GM23338 (cell line): ENCODE measurements at regions not wholly inside any gene's neighbourhood (a gene's known extent, or its start where the extent isn't known, plus 50 kb on each side); places are given as distances from the start of the nearest gene placed in this dataset.

ENCODE experiments used
- ATAC-seq: fragments of 200-7000 bp; cut with Tn5 transposase; 3 replicates; pipeline ENCODE4 v1.9.1; 2020
- DNase-seq: peaks from one replicate; pipeline ENCODE4 v3.0.0-alpha.2; 2015; ENCODE audit warnings: low spot score
- H2AFZ ChIP-seq: fragments of 200-600 bp; sonication (generic); 2 replicates; pipeline ENCODE4 v1.8.0; 2016; ENCODE audit warnings: antibody characterized with exemption, mild to moderate bottlenecking, moderate library complexity
- H3F3A ChIP-seq: fragments of 200-600 bp; sonication (generic); replicated peaks from 2 replicates; pipeline ENCODE4 v1.8.0; 2017; ENCODE audit warnings: antibody characterized with exemption, mixed run types, low read depth
- H3K27ac ChIP-seq: fragments of 200-600 bp; sonication (generic); 2 replicates; pipeline ENCODE4 v1.6.1; 2016; ENCODE audit warnings: low read depth
- H3K27me3 ChIP-seq: fragments of 200-600 bp; sonication (generic); 2 replicates; pipeline ENCODE4 v1.8.0; 2016; ENCODE audit warnings: mild to moderate bottlenecking, mixed run types, moderate library complexity; ENCODE audit not compliant: insufficient read depth
- H3K36me3 ChIP-seq: fragments of 200-600 bp; sonication (generic); 2 replicates; pipeline ENCODE4 v1.8.0; 2016; ENCODE audit warnings: mild to moderate bottlenecking; ENCODE audit not compliant: insufficient read depth
- H3K4me1 ChIP-seq: fragments of 200-600 bp; sonication (generic); 2 replicates; pipeline ENCODE4 v1.8.0; 2016; ENCODE audit warnings: mild to moderate bottlenecking, moderate library complexity; ENCODE audit not compliant: insufficient read depth
- H3K4me2 ChIP-seq: fragments of 200-600 bp; sonication (generic); 2 replicates; pipeline ENCODE4 v1.7.1; 2017; ENCODE audit warnings: mixed run types
- H3K4me3 ChIP-seq: fragments of 200-600 bp; sonication (generic); 2 replicates; pipeline ENCODE4 v1.6.1; 2016; ENCODE audit warnings: mixed run types
- H3K79me2 ChIP-seq: fragments of 200-600 bp; sonication (generic); replicated peaks from 2 replicates; pipeline ENCODE4 v1.8.0; 2017; ENCODE audit warnings: mild to moderate bottlenecking; ENCODE audit not compliant: insufficient read depth
- H3K9me2 ChIP-seq: fragments of 200-600 bp; sonication (generic); 2 replicates; pipeline ENCODE4 v1.8.0; 2017; ENCODE audit not compliant: insufficient read depth
- H4K20me1 ChIP-seq: fragments of 200-600 bp; sonication (generic); replicated peaks from 2 replicates; pipeline ENCODE4 v1.8.0; 2017; ENCODE audit warnings: mild to moderate bottlenecking; ENCODE audit not compliant: insufficient read depth
- H3K27ac Mint-ChIP-seq: 2 replicates; pipeline ENCODE4 v1.8.0; 2020; ENCODE audit warnings: inconsistent platforms, mild to moderate bottlenecking, moderate library complexity, mixed read lengths
- H3K27me3 Mint-ChIP-seq: 3 replicates; pipeline ENCODE4 v1.8.0; 2022; ENCODE audit warnings: low read depth, mild to moderate bottlenecking, moderate library complexity, mixed read lengths, inconsistent platforms; ENCODE audit not compliant: insufficient read depth, poor library complexity
- H3K36me3 Mint-ChIP-seq: 3 replicates; pipeline ENCODE4 v1.8.0; 2021; ENCODE audit warnings: low read depth, mild to moderate bottlenecking, inconsistent platforms, moderate library complexity, mixed read lengths
- H3K4me1 Mint-ChIP-seq: 3 replicates; pipeline ENCODE4 v1.8.0; 2020; ENCODE audit warnings: mild to moderate bottlenecking, inconsistent platforms, mixed read lengths
- H3K4me3 Mint-ChIP-seq: 3 replicates; pipeline ENCODE4 v1.8.0; 2021; ENCODE audit warnings: moderate library complexity, mild to moderate bottlenecking, inconsistent platforms, mixed read lengths
- H3K9me3 Mint-ChIP-seq: 3 replicates; pipeline ENCODE4 v1.8.0; 2020; ENCODE audit warnings: moderate library complexity, mild to moderate bottlenecking, inconsistent platforms, mixed read lengths
- CREB1 ChIP-seq: fragments of 250-450 bp; sonication (Bioruptor Pico); IDR thresholded peaks from 2 replicates; pipeline ENCODE4 v1.5.0; 2020; ENCODE audit warnings: low read depth, mild to moderate bottlenecking, moderate library complexity
- EZH2 ChIP-seq: fragments of 200-600 bp; sonication (generic); IDR thresholded peaks from one replicate; pipeline ENCODE4 v1.8.0; 2017; ENCODE audit warnings: antibody characterized with exemption, mild to moderate bottlenecking, low read depth; ENCODE audit not compliant: unreplicated experiment
- EZH2phosphoT487 ChIP-seq: fragments of 200-600 bp; sonication (generic); IDR thresholded peaks from one replicate; pipeline ENCODE4 v1.8.1; 2018; ENCODE audit warnings: antibody characterized with exemption; ENCODE audit not compliant: unreplicated experiment
- JUNB ChIP-seq: IDR thresholded peaks from one replicate; pipeline ENCODE4 v1.6.1; 2016; ENCODE audit warnings: antibody characterized with exemption; ENCODE audit not compliant: unreplicated experiment
- NANOG ChIP-seq: IDR thresholded peaks from 2 replicates; pipeline ENCODE4 v1.6.1; 2016; ENCODE audit warnings: antibody characterized with exemption, borderline replicate concordance
- POLR2AphosphoS5 ChIP-seq: IDR thresholded peaks from 2 replicates; pipeline ENCODE4 v1.6.1; 2016; ENCODE audit warnings: antibody characterized with exemption, low read depth
- STAT1 ChIP-seq: IDR thresholded peaks from one replicate; pipeline ENCODE4 v1.6.1; 2016; ENCODE audit warnings: antibody characterized with exemption; ENCODE audit not compliant: unreplicated experiment
- ZNF114 ChIP-seq: fragments of 250-450 bp; sonication (Bioruptor Pico); IDR thresholded peaks from 2 replicates; pipeline ENCODE4 v1.5.0; 2020; ENCODE audit warnings: mild to moderate bottlenecking, moderate library complexity
- ZNF331 ChIP-seq: fragments of 250-450 bp; sonication (Bioruptor Pico); IDR thresholded peaks from 2 replicates; pipeline ENCODE4 v1.5.0; 2020; ENCODE audit warnings: low read depth, mild to moderate bottlenecking, moderate library complexity
- TF ChIP-seq, protein P1 (sequence below): fragments of 250-450 bp; sonication (Bioruptor Pico); IDR thresholded peaks from 2 replicates; pipeline ENCODE4 v1.5.0; 2020; ENCODE audit warnings: mild to moderate bottlenecking, moderate library complexity
- TF ChIP-seq, protein P2 (sequence below): IDR thresholded peaks from 2 replicates; pipeline ENCODE4 v1.6.1; 2016; ENCODE audit warnings: antibody characterized with exemption
- TF ChIP-seq, protein P3 (sequence below): IDR thresholded peaks from one replicate; pipeline ENCODE4 v1.6.1; 2018; ENCODE audit warnings: antibody characterized with exemption; ENCODE audit not compliant: unreplicated experiment
- TF ChIP-seq, protein P4 (sequence below), 2 experiments: fragments of 200-600 bp in 1 of 2; sonication (generic) in 1 of 2; conservative IDR thresholded peaks; 2 replicates each; pipeline versions ENCODE4 v1.5.1 to v1.6.1; 2016 to 2017; ENCODE audit warnings: antibody characterized with exemption in 2 of 2, low read depth in 2 of 2, mild to moderate bottlenecking in 2 of 2, moderate library complexity in 1 of 2

DNA sequence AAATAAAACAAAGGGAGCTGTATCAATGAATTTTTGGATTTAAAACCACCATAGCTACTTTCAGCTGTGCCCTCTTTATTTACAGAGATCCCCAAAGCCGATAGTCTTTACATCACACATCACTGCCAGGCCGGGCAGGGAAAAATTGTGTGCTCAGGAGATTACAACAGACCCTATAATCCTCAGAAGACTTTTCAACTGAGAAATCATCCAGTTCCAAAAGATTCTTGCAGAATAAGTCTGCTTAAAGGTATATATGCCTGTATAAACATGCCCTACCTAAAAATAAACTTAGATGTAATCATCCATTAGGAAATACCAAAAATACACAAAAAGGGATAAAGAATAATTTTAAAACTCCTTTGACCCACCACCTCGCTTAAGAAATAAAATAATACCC, 70.1 kb upstream of the MAP1LC3B2 start:
- Histone ChIP-seq H3F3A (no peaks in the 10 kb centered on the region), H3K9me2 (no peaks in the 10 kb centered on the region), H3K4me2 (no peak overlapping the region), H4K20me1 (no peaks in the 10 kb centered on the region), H3K79me2 (no peaks in the 10 kb centered on the region), H3K27me3 (no peaks in the 10 kb centered on the region), H3K4me1 (no peaks in the 10 kb centered on the region), H3K4me3 (no peak overlapping the region), H2AFZ (no peak overlapping the region), H3K36me3 (no peaks in the 10 kb centered on the region), H3K27ac (no peak overlapping the region)
- Mint-ChIP-seq H3K4me1 (no peaks in the 10 kb centered on the region; the same call in 2 of the 3 replicates), H3K4me3 (no peak overlapping the region), H3K36me3 (no peaks in the 10 kb centered on the region), H3K27ac (no peak overlapping the region), H3K27me3 (peaks cover 8% of the 10 kb centered on the region), H3K9me3 (peaks cover 10% of the 10 kb centered on the region)
- no peak for DNase-seq
- TF ChIP-seq POLR2AphosphoS5 (no peak), JUNB (no peak), CREB1 (no peak), EZH2phosphoT487 (no peak), EZH2 (no peak), NANOG (no peak), STAT1 (no peak), ZNF331 (CRISPR knock-in tag) (no peak), ZNF114 (CRISPR knock-in tag) (no peak)
- TF ChIP-seq, protein P1, sequence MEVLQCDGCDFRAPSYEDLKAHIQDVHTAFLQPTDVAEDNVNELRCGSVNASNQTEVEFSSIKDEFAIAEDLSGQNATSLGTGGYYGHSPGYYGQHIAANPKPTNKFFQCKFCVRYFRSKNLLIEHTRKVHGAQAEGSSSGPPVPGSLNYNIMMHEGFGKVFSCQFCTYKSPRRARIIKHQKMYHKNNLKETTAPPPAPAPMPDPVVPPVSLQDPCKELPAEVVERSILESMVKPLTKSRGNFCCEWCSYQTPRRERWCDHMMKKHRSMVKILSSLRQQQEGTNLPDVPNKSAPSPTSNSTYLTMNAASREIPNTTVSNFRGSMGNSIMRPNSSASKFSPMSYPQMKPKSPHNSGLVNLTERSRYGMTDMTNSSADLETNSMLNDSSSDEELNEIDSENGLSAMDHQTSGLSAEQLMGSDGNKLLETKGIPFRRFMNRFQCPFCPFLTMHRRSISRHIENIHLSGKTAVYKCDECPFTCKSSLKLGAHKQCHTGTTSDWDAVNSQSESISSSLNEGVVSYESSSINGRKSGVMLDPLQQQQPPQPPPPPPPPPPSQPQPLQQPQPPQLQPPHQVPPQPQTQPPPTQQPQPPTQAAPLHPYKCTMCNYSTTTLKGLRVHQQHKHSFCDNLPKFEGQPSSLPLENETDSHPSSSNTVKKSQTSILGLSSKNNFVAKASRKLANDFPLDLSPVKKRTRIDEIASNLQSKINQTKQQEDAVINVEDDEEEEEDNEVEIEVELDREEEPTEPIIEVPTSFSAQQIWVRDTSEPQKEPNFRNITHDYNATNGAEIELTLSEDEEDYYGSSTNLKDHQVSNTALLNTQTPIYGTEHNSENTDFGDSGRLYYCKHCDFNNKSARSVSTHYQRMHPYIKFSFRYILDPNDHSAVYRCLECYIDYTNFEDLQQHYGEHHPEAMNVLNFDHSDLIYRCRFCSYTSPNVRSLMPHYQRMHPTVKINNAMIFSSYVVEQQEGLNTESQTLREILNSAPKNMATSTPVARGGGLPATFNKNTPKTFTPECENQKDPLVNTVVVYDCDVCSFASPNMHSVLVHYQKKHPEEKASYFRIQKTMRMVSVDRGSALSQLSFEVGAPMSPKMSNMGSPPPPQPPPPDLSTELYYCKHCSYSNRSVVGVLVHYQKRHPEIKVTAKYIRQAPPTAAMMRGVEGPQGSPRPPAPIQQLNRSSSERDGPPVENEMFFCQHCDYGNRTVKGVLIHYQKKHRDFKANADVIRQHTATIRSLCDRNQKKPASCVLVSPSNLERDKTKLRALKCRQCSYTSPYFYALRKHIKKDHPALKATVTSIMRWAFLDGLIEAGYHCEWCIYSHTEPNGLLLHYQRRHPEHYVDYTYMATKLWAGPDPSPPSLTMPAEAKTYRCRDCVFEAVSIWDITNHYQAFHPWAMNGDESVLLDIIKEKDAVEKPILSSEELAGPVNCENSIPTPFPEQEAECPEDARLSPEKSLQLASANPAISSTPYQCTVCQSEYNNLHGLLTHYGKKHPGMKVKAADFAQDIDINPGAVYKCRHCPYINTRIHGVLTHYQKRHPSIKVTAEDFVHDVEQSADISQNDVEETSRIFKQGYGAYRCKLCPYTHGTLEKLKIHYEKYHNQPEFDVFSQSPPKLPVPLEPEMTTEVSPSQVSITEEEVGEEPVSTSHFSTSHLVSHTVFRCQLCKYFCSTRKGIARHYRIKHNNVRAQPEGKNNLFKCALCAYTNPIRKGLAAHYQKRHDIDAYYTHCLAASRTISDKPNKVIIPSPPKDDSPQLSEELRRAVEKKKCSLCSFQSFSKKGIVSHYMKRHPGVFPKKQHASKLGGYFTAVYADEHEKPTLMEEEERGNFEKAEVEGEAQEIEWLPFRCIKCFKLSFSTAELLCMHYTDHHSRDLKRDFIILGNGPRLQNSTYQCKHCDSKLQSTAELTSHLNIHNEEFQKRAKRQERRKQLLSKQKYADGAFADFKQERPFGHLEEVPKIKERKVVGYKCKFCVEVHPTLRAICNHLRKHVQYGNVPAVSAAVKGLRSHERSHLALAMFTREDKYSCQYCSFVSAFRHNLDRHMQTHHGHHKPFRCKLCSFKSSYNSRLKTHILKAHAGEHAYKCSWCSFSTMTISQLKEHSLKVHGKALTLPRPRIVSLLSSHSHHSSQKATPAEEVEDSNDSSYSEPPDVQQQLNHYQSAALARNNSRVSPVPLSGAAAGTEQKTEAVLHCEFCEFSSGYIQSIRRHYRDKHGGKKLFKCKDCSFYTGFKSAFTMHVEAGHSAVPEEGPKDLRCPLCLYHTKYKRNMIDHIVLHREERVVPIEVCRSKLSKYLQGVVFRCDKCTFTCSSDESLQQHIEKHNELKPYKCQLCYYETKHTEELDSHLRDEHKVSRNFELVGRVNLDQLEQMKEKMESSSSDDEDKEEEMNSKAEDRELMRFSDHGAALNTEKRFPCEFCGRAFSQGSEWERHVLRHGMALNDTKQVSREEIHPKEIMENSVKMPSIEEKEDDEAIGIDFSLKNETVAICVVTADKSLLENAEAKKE (CRISPR knock-in tag): no peak
- TF ChIP-seq, protein P2, sequence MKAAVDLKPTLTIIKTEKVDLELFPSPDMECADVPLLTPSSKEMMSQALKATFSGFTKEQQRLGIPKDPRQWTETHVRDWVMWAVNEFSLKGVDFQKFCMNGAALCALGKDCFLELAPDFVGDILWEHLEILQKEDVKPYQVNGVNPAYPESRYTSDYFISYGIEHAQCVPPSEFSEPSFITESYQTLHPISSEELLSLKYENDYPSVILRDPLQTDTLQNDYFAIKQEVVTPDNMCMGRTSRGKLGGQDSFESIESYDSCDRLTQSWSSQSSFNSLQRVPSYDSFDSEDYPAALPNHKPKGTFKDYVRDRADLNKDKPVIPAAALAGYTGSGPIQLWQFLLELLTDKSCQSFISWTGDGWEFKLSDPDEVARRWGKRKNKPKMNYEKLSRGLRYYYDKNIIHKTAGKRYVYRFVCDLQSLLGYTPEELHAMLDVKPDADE: no peak
- TF ChIP-seq, protein P3, sequence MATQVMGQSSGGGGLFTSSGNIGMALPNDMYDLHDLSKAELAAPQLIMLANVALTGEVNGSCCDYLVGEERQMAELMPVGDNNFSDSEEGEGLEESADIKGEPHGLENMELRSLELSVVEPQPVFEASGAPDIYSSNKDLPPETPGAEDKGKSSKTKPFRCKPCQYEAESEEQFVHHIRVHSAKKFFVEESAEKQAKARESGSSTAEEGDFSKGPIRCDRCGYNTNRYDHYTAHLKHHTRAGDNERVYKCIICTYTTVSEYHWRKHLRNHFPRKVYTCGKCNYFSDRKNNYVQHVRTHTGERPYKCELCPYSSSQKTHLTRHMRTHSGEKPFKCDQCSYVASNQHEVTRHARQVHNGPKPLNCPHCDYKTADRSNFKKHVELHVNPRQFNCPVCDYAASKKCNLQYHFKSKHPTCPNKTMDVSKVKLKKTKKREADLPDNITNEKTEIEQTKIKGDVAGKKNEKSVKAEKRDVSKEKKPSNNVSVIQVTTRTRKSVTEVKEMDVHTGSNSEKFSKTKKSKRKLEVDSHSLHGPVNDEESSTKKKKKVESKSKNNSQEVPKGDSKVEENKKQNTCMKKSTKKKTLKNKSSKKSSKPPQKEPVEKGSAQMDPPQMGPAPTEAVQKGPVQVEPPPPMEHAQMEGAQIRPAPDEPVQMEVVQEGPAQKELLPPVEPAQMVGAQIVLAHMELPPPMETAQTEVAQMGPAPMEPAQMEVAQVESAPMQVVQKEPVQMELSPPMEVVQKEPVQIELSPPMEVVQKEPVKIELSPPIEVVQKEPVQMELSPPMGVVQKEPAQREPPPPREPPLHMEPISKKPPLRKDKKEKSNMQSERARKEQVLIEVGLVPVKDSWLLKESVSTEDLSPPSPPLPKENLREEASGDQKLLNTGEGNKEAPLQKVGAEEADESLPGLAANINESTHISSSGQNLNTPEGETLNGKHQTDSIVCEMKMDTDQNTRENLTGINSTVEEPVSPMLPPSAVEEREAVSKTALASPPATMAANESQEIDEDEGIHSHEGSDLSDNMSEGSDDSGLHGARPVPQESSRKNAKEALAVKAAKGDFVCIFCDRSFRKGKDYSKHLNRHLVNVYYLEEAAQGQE: no peak
- TF ChIP-seq, protein P4, sequence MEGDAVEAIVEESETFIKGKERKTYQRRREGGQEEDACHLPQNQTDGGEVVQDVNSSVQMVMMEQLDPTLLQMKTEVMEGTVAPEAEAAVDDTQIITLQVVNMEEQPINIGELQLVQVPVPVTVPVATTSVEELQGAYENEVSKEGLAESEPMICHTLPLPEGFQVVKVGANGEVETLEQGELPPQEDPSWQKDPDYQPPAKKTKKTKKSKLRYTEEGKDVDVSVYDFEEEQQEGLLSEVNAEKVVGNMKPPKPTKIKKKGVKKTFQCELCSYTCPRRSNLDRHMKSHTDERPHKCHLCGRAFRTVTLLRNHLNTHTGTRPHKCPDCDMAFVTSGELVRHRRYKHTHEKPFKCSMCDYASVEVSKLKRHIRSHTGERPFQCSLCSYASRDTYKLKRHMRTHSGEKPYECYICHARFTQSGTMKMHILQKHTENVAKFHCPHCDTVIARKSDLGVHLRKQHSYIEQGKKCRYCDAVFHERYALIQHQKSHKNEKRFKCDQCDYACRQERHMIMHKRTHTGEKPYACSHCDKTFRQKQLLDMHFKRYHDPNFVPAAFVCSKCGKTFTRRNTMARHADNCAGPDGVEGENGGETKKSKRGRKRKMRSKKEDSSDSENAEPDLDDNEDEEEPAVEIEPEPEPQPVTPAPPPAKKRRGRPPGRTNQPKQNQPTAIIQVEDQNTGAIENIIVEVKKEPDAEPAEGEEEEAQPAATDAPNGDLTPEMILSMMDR (conservative IDR thresholded peaks at IDR 0.05; ENCODE audit: low read depth in 2 of 2): no peak
- no peak for ATAC-seq
